ENCODE measurements at regions not wholly inside any gene's neighbourhood (a gene's known extent, or its start where the extent isn't known, plus 50 kb on each side); places are given as distances from the start of the nearest gene placed in this dataset.

- DNase-seq (ENCODE audit: low read depth in 2 of 3, low spot score in 2 of 3): no peak
Measured at GRCh38 chr18:1916869-1917523, 654.3 kb downstream of the METTL4 start.

- no peak for DNase-seq (ENCODE audit: low read depth in 2 of 3, low spot score in 2 of 3)
Measured at GRCh38 chr18:1917569-1917968, 653.7 kb downstream of the METTL4 start.

GRCh38 chr18:1922066-1922465, 649.2 kb downstream of the METTL4 start:
- DNase-seq (ENCODE audit: low read depth in 2 of 3, low spot score in 2 of 3): no peak

DNA sequence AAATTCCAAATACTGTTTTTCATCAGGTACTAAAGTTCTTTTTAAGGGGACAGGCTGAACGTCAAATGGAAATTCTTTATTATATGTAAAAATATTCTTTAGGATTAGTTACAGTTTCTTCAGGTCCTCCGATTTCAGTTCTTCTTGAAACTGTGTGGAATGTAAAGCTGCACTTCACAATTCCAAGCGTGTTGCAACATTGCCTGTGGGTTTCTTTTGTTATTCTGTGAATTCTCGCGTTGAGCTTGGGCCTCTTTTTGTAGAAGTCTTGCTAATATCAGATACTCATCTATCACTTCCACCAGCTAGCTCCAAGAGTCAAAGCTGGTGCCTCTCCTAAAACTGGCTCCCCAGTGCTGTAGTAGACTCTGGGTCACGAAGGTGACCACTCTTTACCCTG, 642.6 kb downstream of the METTL4 start:
- DNase-seq (ENCODE audit: low read depth in 2 of 3, low spot score in 2 of 3): no peak

GRCh38 chr18:1929720-1930119, 641.6 kb downstream of the METTL4 start:
- no peak for DNase-seq (ENCODE audit: low read depth in 2 of 3, low spot score in 2 of 3)

DNA sequence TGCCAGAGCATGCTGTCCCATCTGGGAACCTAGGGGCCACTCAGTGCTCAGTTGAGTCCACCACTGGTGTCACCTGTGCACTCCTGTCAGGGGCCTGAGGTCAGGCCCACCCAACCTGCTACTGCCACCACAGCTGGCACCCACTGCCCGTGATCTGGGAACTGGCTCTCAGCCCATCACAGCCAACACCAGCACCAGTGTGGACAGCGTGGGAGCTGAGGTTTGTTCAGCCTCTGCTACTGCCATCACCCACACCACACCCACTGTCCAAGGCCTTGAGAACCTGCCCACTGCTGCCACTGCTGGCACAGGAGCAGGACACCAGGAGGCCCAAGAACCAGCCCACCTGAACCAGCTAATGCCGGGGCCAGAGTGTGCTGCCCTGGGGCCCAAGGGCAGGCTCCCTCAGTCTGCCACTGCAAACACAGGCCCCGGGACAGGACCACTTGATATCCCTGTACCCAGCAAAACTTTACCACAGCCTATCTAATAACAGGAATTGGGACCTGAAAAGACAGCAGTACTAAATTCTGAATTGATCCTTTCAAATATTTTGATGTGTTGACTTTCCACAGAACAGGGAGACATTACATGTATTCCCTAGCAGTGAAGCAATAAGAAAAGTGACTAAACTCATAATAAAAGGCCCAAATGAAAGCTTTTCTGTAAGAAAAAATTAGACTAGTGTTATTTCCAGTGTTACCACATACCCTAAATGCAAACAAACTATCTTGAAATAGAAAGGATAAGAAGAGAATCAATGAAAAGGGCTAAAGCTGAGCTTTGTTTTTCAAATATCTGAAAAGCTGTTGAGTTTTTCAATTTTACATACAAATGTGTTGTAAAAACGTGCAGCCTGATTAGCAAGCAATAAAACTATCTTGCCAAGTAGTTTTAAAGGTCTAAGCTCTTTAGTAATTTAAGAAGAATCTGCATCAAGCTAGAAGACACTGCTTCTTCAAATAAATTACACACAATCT, 640.7 kb downstream of the METTL4 start:
- DNase-seq (ENCODE audit: low read depth in 2 of 3, low spot score in 2 of 3): no peak

DNA sequence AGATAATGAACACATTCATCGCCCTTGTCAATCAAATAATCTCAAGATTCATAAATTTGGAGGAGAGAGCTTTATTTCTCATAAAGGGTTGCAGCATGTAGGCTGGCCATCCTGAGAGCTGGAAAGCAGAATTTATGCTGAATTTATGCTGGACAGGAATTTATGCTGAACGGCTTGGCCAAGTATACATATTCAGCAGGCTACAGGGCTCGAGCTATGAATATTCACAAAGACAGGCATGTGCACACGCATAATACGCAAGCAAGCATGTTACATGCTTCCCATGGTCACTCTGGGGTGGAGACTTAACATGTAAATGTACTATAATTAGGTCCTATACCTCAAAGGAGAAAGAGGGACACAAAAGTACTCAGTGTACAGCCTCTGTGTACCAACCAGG, 618.8 kb downstream of the METTL4 start:
- DNase-seq (ENCODE audit: low read depth in 2 of 3, low spot score in 2 of 3): no peak

DNA sequence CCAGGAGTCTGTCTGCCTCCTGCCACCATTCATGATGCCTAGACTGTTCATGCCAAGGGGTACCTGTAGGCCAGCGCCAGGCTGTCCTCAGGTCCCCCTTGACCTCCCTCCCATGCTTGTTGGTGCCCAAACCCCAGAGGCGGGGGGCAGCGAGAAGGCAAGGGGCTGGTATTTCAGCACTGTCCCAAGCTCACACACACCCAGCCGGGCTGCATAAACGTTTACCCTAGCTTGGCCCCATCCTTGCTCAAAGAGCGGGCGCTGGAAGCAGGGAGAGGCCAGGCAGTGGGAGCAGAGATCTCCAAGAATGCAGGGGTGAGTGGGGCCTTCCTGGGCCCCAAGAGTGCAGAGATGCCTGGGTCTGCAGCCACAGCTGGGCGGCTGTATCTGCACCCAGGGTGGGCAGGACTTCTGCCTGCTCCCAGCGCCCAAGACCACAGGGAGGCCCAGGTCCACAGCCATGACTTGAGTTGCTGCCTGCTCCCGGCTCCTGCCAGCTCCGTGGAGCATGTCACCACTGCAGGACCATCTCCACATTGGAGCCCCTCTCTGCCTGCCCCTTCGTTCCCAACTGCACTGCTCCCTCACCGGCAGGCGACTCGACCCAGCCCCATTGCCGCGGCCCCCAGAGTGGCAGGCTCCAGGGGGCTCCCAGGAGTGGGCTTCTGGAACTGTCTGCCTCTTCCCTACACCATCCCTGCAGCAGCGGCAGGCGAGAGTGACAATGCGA, 616.6 kb downstream of the METTL4 start:
- DNase-seq (ENCODE audit: low read depth in 2 of 3, low spot score in 2 of 3): no peak

- no peak for DNase-seq (ENCODE audit: low read depth in 2 of 3, low spot score in 2 of 3)
Measured at GRCh38 chr18:1958798-1959197, 612.5 kb downstream of the METTL4 start.

GRCh38 chr18:1965016-1965415, 606.3 kb downstream of the METTL4 start:
- no peak for DNase-seq (ENCODE audit: low read depth in 2 of 3, low spot score in 2 of 3)

- no peak for DNase-seq (ENCODE audit: low read depth in 2 of 3, low spot score in 2 of 3)
Measured at GRCh38 chr18:1965541-1965940, 605.8 kb downstream of the METTL4 start.

DNA sequence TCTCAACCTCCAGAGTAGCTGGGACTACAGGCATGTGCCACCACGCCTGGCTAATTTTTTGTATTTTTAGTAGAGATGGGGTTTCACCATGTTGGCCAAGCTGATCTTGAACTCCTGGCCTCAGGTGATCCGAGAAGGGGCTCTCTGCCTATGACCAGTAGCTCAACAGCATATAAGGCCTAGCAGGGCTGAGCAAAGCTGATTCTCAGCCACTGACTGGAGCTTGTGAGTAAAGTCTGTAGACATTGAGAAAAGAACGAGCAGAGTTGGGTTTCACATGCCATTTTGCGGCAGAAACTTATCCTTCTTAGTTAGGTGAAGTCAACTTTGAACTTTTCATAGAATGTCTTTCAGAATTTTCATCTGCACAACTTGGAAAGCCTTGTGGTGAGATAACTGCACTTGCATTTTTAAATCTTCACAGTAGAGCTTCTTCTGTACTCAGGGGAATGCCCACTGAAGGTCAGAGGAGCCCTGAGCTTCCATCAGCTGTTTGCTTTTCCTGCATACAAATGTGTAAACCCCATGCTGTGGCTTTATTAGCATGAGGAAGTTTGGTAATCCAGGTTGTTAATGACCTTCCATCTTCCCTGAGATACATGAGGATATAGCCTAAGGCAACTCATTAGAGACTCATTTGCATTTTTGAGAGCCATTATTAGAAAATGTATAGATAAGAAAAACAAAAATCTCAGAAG, 602.4 kb downstream of the METTL4 start:
- DNase-seq (ENCODE audit: low read depth in 2 of 3, low spot score in 2 of 3): no peak

GRCh38 chr18:1976484-1976883, 594.8 kb downstream of the METTL4 start:
- DNase-seq (ENCODE audit: low read depth in 2 of 3, low spot score in 2 of 3): no peak

- DNase-seq (ENCODE audit: low read depth in 2 of 3, low spot score in 2 of 3): no peak
Measured at GRCh38 chr18:1982056-1982455, 589.2 kb downstream of the METTL4 start.

- DNase-seq (ENCODE audit: low read depth in 2 of 3, low spot score in 2 of 3): no peak
Measured at GRCh38 chr18:1983746-1984515, 587.4 kb downstream of the METTL4 start.

DNA sequence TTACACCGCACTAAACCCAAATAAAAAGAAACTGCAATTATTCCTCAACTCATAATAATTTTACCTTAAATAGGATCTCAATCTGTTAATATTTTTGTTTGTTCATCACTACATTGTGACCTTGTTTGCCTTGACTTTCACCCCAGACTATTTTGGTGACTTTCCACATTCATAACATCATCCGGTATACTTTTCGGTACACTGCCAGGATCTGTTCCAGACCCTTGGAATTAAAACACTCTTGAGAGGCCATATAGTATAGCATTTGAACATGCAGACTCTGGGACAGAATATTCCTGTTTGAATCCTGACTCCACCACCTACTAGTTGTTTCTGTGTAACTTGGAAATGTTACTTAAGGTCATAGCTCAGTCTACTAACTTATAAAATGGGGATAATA, 577.4 kb downstream of the METTL4 start:
- no peak for DNase-seq (ENCODE audit: low read depth in 2 of 3, low spot score in 2 of 3)

DNA sequence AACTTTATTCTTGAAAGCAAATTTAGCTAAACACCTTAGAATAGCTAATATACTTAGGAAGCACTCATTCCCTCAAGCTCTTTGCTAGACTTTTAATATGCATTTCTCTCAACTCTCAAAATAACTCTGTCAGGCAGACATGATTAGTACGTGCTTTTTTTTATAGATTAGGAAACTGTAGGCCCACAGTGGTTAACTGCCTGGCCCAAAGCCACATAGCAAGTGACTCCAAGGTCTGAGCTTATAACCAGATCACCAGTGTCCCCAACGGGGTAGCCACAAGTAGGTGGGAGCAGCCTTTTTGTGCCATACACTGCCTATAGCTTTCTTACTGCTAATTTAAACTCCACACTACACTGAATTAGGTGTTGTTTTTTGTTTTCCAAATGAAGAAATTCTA, 576.8 kb downstream of the METTL4 start:
- DNase-seq (ENCODE audit: low read depth in 2 of 3, low spot score in 2 of 3): no peak

DNA sequence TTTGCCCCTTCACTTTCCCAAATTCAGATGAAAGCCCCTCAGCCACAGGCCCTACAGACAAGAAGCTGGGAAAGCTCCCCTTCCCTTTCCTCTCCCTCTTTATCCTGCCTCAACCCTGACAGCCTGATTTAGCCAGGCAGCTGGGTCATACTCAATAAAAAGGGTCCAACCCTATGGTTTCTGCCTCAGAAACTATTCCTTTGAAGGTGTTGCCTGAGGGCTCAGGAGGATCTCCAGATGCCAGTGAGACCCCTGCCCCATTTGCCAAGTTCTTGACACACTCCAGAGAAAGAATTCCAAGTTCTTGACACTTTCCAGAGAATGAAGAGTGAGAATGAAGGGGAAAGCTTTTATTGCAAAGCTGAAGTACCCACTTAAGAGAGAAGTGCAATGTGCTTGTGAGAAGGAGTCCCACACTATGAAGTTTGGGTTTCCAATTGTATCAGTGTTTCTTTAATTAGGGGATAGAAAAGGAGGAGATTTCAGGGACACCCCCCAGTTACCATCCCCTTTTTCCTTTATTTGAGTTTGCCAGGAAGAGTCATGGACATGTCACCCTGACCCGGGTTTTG, 576.2 kb downstream of the METTL4 start:
- no peak for DNase-seq (ENCODE audit: low read depth in 2 of 3, low spot score in 2 of 3)

GRCh38 chr18:1998121-1998520, 573.2 kb downstream of the METTL4 start:
- DNase-seq (ENCODE audit: low read depth in 2 of 3, low spot score in 2 of 3): no peak

- DNase-seq (ENCODE audit: low read depth in 2 of 3, low spot score in 2 of 3): no peak
Measured at GRCh38 chr18:1999387-1999786, 571.9 kb downstream of the METTL4 start.

All from activated CD8-positive, alpha-beta memory T cell treated with anti-CD3 and anti-CD28 coated beads for 48 hours (primary cell).